Endothelial cell (in vitro differentiated cells): ENCODE measurements at regions not wholly inside any gene's neighbourhood (a gene's known extent, or its start where the extent isn't known, plus 50 kb on each side); places are given as distances from the start of the nearest gene placed in this dataset.

ENCODE experiments used
- DNase-seq: peaks from one replicate; pipeline ENCODE4 v3.0.0; 2021; ENCODE audit warnings: low spot score
- H3K27ac Mint-ChIP-seq: one replicate; pipeline ENCODE4 v1.8.0; 2021; ENCODE audit warnings: mixed read lengths, inconsistent platforms; ENCODE audit not compliant: unreplicated experiment
- H3K27me3 Mint-ChIP-seq: one replicate; pipeline ENCODE4 v1.8.0; 2021; ENCODE audit warnings: mild to moderate bottlenecking, moderate library complexity, mixed read lengths, inconsistent platforms; ENCODE audit not compliant: unreplicated experiment
- H3K36me3 Mint-ChIP-seq: one replicate; pipeline ENCODE4 v1.8.0; 2021; ENCODE audit warnings: mild to moderate bottlenecking, low read depth, mixed read lengths, inconsistent platforms; ENCODE audit not compliant: unreplicated experiment
- H3K4me1 Mint-ChIP-seq: one replicate; pipeline ENCODE4 v1.8.0; 2021; ENCODE audit warnings: mild to moderate bottlenecking, mixed read lengths, inconsistent platforms; ENCODE audit not compliant: unreplicated experiment
- H3K4me3 Mint-ChIP-seq: one replicate; pipeline ENCODE4 v1.8.0; 2021; ENCODE audit warnings: mild to moderate bottlenecking, mixed read lengths, inconsistent platforms; ENCODE audit not compliant: unreplicated experiment
- H3K9me3 Mint-ChIP-seq: one replicate; pipeline ENCODE4 v1.8.0; 2021; ENCODE audit warnings: mixed read lengths, inconsistent platforms; ENCODE audit not compliant: unreplicated experiment
- TF ChIP-seq, protein P1 (sequence below): fragments of 200-600 bp; sonication (generic); IDR thresholded peaks from one replicate; pipeline ENCODE4 v1.5.0; 2021; ENCODE audit warnings: antibody characterized with exemption; ENCODE audit not compliant: unreplicated experiment

DNA sequence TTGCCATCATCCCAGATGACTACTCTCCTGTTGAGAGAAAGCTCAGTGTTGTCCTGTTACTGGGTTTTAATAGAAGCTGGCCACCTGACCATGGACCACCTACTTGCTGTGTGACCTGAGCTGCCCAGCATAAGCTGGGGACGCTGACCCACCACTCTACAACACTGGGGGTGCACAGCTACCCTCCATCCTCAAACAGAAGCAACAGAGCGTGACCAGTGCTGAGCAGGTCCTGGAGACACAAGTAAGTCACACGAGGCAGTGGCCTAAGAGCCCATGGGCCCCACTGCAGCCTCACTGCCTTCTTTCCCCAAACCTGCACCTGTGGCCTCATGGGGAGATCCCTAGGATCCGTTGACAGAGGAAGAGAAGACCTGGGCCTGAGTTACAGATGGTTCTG is 198.6 kb upstream of the ADARB2 start:
- Mint-ChIP-seq H3K4me1 (no peaks in the 10 kb centered on the region), H3K36me3 (no peaks in the 10 kb centered on the region), H3K9me3 (no peaks in the 10 kb centered on the region), H3K27me3 (peaks cover 5% of the 10 kb centered on the region), H3K4me3 (no peak overlapping the region), H3K27ac (no peak overlapping the region)
- DNase-seq, result no peak
- TF ChIP-seq, protein P1, sequence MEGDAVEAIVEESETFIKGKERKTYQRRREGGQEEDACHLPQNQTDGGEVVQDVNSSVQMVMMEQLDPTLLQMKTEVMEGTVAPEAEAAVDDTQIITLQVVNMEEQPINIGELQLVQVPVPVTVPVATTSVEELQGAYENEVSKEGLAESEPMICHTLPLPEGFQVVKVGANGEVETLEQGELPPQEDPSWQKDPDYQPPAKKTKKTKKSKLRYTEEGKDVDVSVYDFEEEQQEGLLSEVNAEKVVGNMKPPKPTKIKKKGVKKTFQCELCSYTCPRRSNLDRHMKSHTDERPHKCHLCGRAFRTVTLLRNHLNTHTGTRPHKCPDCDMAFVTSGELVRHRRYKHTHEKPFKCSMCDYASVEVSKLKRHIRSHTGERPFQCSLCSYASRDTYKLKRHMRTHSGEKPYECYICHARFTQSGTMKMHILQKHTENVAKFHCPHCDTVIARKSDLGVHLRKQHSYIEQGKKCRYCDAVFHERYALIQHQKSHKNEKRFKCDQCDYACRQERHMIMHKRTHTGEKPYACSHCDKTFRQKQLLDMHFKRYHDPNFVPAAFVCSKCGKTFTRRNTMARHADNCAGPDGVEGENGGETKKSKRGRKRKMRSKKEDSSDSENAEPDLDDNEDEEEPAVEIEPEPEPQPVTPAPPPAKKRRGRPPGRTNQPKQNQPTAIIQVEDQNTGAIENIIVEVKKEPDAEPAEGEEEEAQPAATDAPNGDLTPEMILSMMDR, result no peak

DNA sequence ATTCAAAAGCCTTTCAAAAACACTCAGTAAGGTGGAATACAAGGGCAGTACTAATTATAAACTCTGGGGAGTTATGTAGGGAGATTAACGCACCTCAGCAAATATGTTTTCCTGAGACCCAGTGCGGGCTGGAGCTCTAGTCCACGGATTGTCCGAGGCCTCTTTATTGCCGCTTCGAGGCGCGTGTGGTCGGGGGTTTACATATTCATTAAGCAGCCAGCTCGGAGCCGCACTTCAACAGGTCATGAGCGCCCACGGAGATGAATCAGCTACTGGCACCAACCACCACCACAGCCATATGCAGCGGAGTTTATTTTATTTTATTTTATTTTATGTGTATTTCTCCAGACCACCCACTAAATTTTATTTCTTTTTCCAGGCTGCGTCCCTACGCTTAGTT is 195.9 kb upstream of the ADARB2 start:
- H3K36me3 Mint-ChIP-seq, result no peaks in the 10 kb centered on the region
- no peak overlapping the region for H3K27ac Mint-ChIP-seq
- H3K27me3 Mint-ChIP-seq, result peaks cover 5% of the 10 kb centered on the region
- DNase-seq, result no peak
- no peak overlapping the region for H3K4me3 Mint-ChIP-seq
- peaks cover 7% of the 10 kb centered on the region for H3K4me1 Mint-ChIP-seq
- TF ChIP-seq, protein P1, result no peak
- no peaks in the 10 kb centered on the region for H3K9me3 Mint-ChIP-seq

DNA sequence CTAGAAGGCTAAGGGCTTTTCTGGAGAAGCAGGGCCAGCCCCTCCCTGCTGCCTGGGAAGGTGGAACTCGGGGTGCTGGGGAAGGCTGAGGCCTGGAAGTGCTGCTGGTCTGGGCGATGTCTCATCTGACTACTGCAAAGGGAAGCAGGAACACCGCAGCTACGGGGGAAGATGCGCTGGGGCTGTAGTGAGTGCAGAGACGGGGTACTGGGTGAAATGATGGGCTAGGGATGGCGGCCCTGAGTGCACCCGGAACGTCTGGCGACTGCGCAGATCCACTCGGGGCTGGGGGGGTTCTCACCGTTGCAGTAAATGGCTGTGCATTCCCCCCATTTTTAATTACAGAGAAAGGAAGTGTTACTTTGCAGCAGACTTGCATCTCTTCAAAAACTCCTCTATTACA is 195.4 kb upstream of the ADARB2 start:
- Mint-ChIP-seq H3K36me3 (no peaks in the 10 kb centered on the region), H3K27me3 (peaks cover 5% of the 10 kb centered on the region), H3K4me1 (peaks cover 7% of the 10 kb centered on the region), H3K9me3 (no peaks in the 10 kb centered on the region), H3K27ac (no peak overlapping the region), H3K4me3 (no peak overlapping the region)
- DNase-seq, result no peak
- TF ChIP-seq, protein P1, result no peak

DNA sequence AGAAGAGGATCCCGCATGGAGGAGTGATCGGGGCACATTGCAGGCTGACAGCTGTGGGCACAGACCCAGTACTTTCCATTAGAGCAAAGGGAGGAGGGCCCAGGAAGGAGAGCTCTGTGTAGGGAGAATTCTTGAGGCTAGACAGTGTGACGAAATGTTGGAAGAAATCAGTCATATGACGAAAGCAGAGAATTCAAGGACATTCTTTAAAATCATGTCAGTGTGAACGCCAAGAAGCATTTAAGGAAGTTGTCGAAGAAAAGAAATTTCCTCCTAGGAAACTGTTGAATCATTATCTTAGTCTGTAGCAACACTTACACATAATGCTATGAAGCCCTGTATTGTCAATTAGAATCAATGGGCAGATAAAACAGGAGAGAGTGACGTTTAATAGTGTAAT is 191.3 kb upstream of the ADARB2 start:
- no peak overlapping the region for H3K27ac Mint-ChIP-seq
- no peaks in the 10 kb centered on the region for H3K27me3 Mint-ChIP-seq
- TF ChIP-seq, protein P1, result no peak

DNA sequence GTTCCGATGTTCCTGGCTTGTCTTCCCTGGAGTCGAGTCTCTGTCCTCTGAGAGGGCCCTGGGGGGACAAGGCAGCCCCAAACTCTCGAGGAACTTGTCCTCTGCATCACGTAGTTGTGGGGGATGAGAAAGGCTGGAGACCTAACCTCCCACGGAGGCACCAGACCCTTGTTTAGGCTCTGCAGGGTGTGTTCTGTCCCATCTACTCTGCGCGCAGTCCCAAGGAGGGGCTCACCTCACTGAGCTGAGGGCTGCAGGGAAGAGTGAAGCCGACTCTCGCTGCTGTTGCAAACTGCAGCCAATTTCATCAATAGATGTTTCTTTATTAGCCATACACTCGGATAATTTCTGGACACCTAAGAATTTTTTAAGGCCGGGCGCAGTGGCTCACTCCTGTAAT is 186.7 kb upstream of the ADARB2 start:
- no peak overlapping the region for H3K27ac Mint-ChIP-seq

More for the DNA sequence above, 191.3 kb upstream of the ADARB2 start:
- Mint-ChIP-seq H3K9me3 (no peaks in the 10 kb centered on the region), H3K4me1 (peaks cover 7% of the 10 kb centered on the region), H3K36me3 (no peaks in the 10 kb centered on the region), H3K4me3 (no peak overlapping the region)
- no peak for DNase-seq

More for the DNA sequence above, 186.7 kb upstream of the ADARB2 start:
- Mint-ChIP-seq H3K27me3 (no peaks in the 10 kb centered on the region), H3K4me1 (peaks cover 7% of the 10 kb centered on the region), H3K9me3 (no peaks in the 10 kb centered on the region), H3K4me3 (no peak overlapping the region), H3K36me3 (no peaks in the 10 kb centered on the region)
- TF ChIP-seq, protein P1, result no peak
- no peak for DNase-seq
